Bronchial epithelial cell (primary cell): ENCODE measurements at regions not wholly inside any gene's neighbourhood (a gene's known extent, or its start where the extent isn't known, plus 50 kb on each side); places are given as distances from the start of the nearest gene placed in this dataset.

Source experiments
- DNase-seq: peaks from one replicate; pipeline ENCODE4 v3.0.0-alpha.2; 2010; ENCODE audit warnings: low read depth
- FAIRE-seq: peaks from 2 replicates; lab custom pipeline; 2011; peaks lifted over from hg19 to GRCh38; lab: Jason Lieb, UNC
- H3K27me3 ChIP-seq: 2 replicates; pipeline ENCODE4 v1.5.1; 2011; ENCODE audit warnings: low read length; ENCODE audit not compliant: control insufficient read depth, insufficient read depth
- H3K36me3 ChIP-seq: 2 replicates; pipeline ENCODE4 v1.5.1; 2011; ENCODE audit warnings: low read length; ENCODE audit not compliant: control insufficient read depth, insufficient read depth
- H3K4me3 ChIP-seq: 2 replicates; pipeline ENCODE4 v1.5.1; 2011; ENCODE audit warnings: mild to moderate bottlenecking, low read depth, low read length, control low read depth
- CTCF ChIP-seq: IDR thresholded peaks from 2 replicates; pipeline ENCODE4 v1.5.1; 2011; ENCODE audit warnings: mild to moderate bottlenecking, moderate library complexity, low read length, control low read depth, inconsistent platforms; ENCODE audit not compliant: insufficient read depth, severe bottlenecking

- no peak for TF ChIP-seq CTCF
- Histone ChIP-seq H3K4me3 (no peak overlapping the region), H3K36me3 (no peaks in the 10 kb centered on the region), H3K27me3 (no peaks in the 10 kb centered on the region)
- no peak for DNase-seq
- FAIRE-seq, result no peak
Observed at GRCh38 chr17:52212851-52213250, 54.3 kb upstream of the CA10 start.

DNA sequence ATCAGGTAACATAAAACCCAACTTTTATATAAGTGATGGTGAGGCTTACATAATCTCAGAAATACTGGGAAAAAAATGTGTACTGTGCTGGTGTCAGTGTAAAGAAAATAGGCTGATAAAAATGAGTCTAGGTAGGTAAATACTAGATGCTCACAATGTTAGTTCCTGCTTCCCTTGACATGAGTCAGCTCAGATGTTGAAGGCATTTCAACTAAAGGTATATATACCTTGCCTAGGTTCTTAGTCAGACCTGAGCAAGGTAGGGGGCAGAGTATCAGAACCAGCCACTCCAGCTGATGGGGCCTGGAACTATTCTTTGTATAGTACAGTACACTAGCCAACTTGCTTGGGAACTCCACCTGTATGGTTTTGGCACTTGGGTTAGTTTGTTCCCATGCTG, 51.0 kb upstream of the CA10 start:
- no peak for TF ChIP-seq CTCF
- no peaks in the 10 kb centered on the region for H3K36me3 ChIP-seq
- no peaks in the 10 kb centered on the region for H3K27me3 ChIP-seq
- no peak overlapping the region for H3K4me3 ChIP-seq
- FAIRE-seq (no peak), DNase-seq (peak; percentile 48)
